ENCODE measurements at regions not wholly inside any gene's neighbourhood (a gene's known extent, or its start where the extent isn't known, plus 50 kb on each side); places are given as distances from the start of the nearest gene placed in this dataset.

- TF ChIP-seq CTCF (IDR thresholded peaks at IDR 0.05) (no peak), TP53 (CRISPR knock-in tag; IDR thresholded peaks at IDR 0.05) (no peak), REST (IDR thresholded peaks at IDR 0.05) (no peak), RAD21 (conservative IDR thresholded peaks at IDR 0.05 in 1 of 2, IDR thresholded peaks at IDR 0.05 in 1 of 2) (no peak)
Observed at GRCh38 chr2:126828051-126828450, 70.6 kb upstream of the TEX51 start.
